ENCODE measurements at regions not wholly inside any gene's neighbourhood (a gene's known extent, or its start where the extent isn't known, plus 50 kb on each side); places are given as distances from the start of the nearest gene placed in this dataset.
"Not testable (repeated sequence)": the region's sequence is repeated elsewhere in the genome, so short reads cannot be mapped to it uniquely, and the experiment has no call there.

GRCh38 chr10:57094083-57094482 lies 733.0 kb upstream of the ZWINT start:
- H3K4me3 ChIP-seq (ENCODE audit: low read depth, low read length): no peak overlapping the region

GRCh38 chr10:57053530-57053929 lies 692.5 kb upstream of the ZWINT start:
- no peak overlapping the region for H3K4me3 ChIP-seq (ENCODE audit: low read depth, low read length)

- H3K4me3 ChIP-seq (ENCODE audit: low read depth, low read length): no peak overlapping the region
These were observed 688.0 kb upstream of the ZWINT start for GRCh38 chr10:57049096-57049495.

GRCh38 chr10:57038531-57038930 lies 677.5 kb upstream of the ZWINT start:
- H3K4me3 ChIP-seq (ENCODE audit: low read depth, low read length): no peak overlapping the region

GRCh38 chr10:57035310-57035709 lies 674.3 kb upstream of the ZWINT start:
- H3K4me3 ChIP-seq (ENCODE audit: low read depth, low read length): no peak overlapping the region

- not testable (repeated sequence) for H3K4me3 ChIP-seq (ENCODE audit: low read depth, low read length)
These were observed 671.2 kb upstream of the ZWINT start for GRCh38 chr10:57032301-57032700.

- H3K4me3 ChIP-seq (ENCODE audit: low read depth, low read length): no peak overlapping the region
These were observed 670.3 kb upstream of the ZWINT start for GRCh38 chr10:57031346-57031745.

- no peak overlapping the region for H3K4me3 ChIP-seq (ENCODE audit: low read depth, low read length)
These were observed 665.2 kb upstream of the ZWINT start for GRCh38 chr10:57026307-57026706.

- no peak overlapping the region for H3K4me3 ChIP-seq (ENCODE audit: low read depth, low read length)
These were observed 662.6 kb upstream of the ZWINT start for GRCh38 chr10:57023626-57024025.

- H3K4me3 ChIP-seq (ENCODE audit: low read depth, low read length): no peak overlapping the region
These were observed 657.4 kb upstream of the ZWINT start for GRCh38 chr10:57018452-57018851.

- H3K4me3 ChIP-seq (ENCODE audit: low read depth, low read length): no peak overlapping the region
These were observed 656.4 kb upstream of the ZWINT start for GRCh38 chr10:57017356-57018037.

- H3K4me3 ChIP-seq (ENCODE audit: low read depth, low read length): no peak overlapping the region
These were observed 654.7 kb upstream of the ZWINT start for GRCh38 chr10:57015595-57016318.

GRCh38 chr10:57015187-57015586 lies 654.1 kb upstream of the ZWINT start:
- no peak overlapping the region for H3K4me3 ChIP-seq (ENCODE audit: low read depth, low read length)

- no peak overlapping the region for H3K4me3 ChIP-seq (ENCODE audit: low read depth, low read length)
These were observed 653.7 kb upstream of the ZWINT start for GRCh38 chr10:57014758-57015157.

- H3K4me3 ChIP-seq (ENCODE audit: low read depth, low read length): no peak overlapping the region
These were observed 647.1 kb upstream of the ZWINT start for GRCh38 chr10:57008189-57008588.

- no peak overlapping the region for H3K4me3 ChIP-seq (ENCODE audit: low read depth, low read length)
These were observed 630.6 kb upstream of the ZWINT start for GRCh38 chr10:56991591-56992069.

GRCh38 chr10:56975513-56975912 lies 614.5 kb upstream of the ZWINT start:
- H3K4me3 ChIP-seq (ENCODE audit: low read depth, low read length): no peak overlapping the region

- H3K4me3 ChIP-seq (ENCODE audit: low read depth, low read length): no peak overlapping the region
These were observed 612.7 kb upstream of the ZWINT start for GRCh38 chr10:56973766-56974165.

- no peak overlapping the region for H3K4me3 ChIP-seq (ENCODE audit: low read depth, low read length)
These were observed 582.2 kb upstream of the ZWINT start for GRCh38 chr10:56943221-56943755.

- H3K4me3 ChIP-seq (ENCODE audit: low read depth, low read length): no peak overlapping the region
These were observed 573.5 kb upstream of the ZWINT start for GRCh38 chr10:56934515-56934914.

GRCh38 chr10:56928714-56929113 lies 567.7 kb upstream of the ZWINT start:
- H3K4me3 ChIP-seq (ENCODE audit: low read depth, low read length): no peak overlapping the region

- no peak overlapping the region for H3K4me3 ChIP-seq (ENCODE audit: low read depth, low read length)
These were observed 566.6 kb upstream of the ZWINT start for GRCh38 chr10:56927701-56928100.

Measured in iPS-11a (cell line).